ENCODE measurements at regions not wholly inside any gene's neighbourhood (a gene's known extent, or its start where the extent isn't known, plus 50 kb on each side); places are given as distances from the start of the nearest gene placed in this dataset.

- no peak for TF ChIP-seq CTCF (IDR thresholded peaks at IDR 0.05)
- no peak for TF ChIP-seq POLR2A (IDR thresholded peaks at IDR 0.05)
Observed at GRCh38 chr5:158389786-158390185, 530.8 kb upstream of the CLINT1 start.
